Endothelial cell of umbilical vein (primary cell): ENCODE measurements at regions not wholly inside any gene's neighbourhood (a gene's known extent, or its start where the extent isn't known, plus 50 kb on each side); places are given as distances from the start of the nearest gene placed in this dataset.

ENCODE experiments used
- BruUV-seq: library from RNA; stranded (reverse); fragments of 400-500 nt; replicated peaks from 2 replicates; lab custom pipeline; 2021; lab: Mats Ljungman, UMichigan
- CTCF ChIA-PET: fragments of 300-600, 350-600 bp; sonication (Branson Sonifier 250); formaldehyde crosslinking; loops from one replicate; lab custom pipeline; 2021; ENCODE audit warnings: antibody characterized with exemption, inconsistent platforms; lab: Charles Lee
- POLR2A ChIA-PET: fragments of 300-600, 350-600 bp; sonication (Branson Sonifier 250); formaldehyde crosslinking; loops from one replicate; lab custom pipeline; 2021; ENCODE audit warnings: antibody characterized with exemption, inconsistent platforms; lab: Charles Lee
- DNase-seq: peaks from one replicate; pipeline ENCODE4 v3.0.0-alpha.2; 2011; ENCODE audit warnings: low read depth, low spot score
- FAIRE-seq: peaks from 2 replicates; lab custom pipeline; 2011; peaks lifted over from hg19 to GRCh38; lab: Jason Lieb, UNC
- H2AFZ ChIP-seq: 2 replicates; pipeline ENCODE4 v1.6.0; 2012; ENCODE audit warnings: low read depth, low read length, control low read depth, inconsistent platforms
- H3K27ac ChIP-seq: 2 replicates; pipeline ENCODE4 v1.5.1; 2011; ENCODE audit warnings: low read depth, mild to moderate bottlenecking, control low read depth, low read length, moderate library complexity; ENCODE audit not compliant: insufficient read depth
- H3K27me3 ChIP-seq, 2 experiments: 2 replicates each; pipeline versions ENCODE4 v1.6.0 to v1.6.1; 2011; ENCODE audit warnings: low read length in 2 of 2, mixed read lengths in 1 of 2; ENCODE audit not compliant: control insufficient read depth in 2 of 2, insufficient read depth in 2 of 2
- H3K36me3 ChIP-seq, 2 experiments: 2 replicates in 1 of 2; 3 replicates in 1 of 2; pipeline ENCODE4 v1.5.1; 2011; ENCODE audit warnings: low read length in 2 of 2, mild to moderate bottlenecking in 1 of 2, moderate library complexity in 1 of 2; ENCODE audit not compliant: control insufficient read depth in 2 of 2, insufficient read depth in 2 of 2; ENCODE audit errors: extremely low read depth in 1 of 2
- H3K4me1 ChIP-seq: 3 replicates; pipeline ENCODE4 v1.5.1; 2011; ENCODE audit warnings: mild to moderate bottlenecking, low read length; ENCODE audit not compliant: control insufficient read depth, insufficient read depth; ENCODE audit errors: extremely low read depth
- H3K4me2 ChIP-seq: 2 replicates; pipeline ENCODE4 v1.6.1; 2011; ENCODE audit warnings: low read length, control low read depth, mixed read lengths; ENCODE audit not compliant: insufficient read depth
- H3K4me3 ChIP-seq, 3 experiments: fragments of 200-600 bp in 1 of 3; sonication (generic), shearing (Covaris generic) in 1 of 3; replicated peaks in 1 of 3; 2 replicates each; pipeline ENCODE4 v1.5.1; 2011 to 2016; ENCODE audit warnings: control low read depth in 3 of 3, low read length in 3 of 3, mild to moderate bottlenecking in 2 of 3, inconsistent platforms in 1 of 3, low read depth in 1 of 3, moderate library complexity in 1 of 3; ENCODE audit not compliant: insufficient read depth in 1 of 3
- H3K79me2 ChIP-seq: 2 replicates; pipeline ENCODE4 v1.6.0; 2012; ENCODE audit warnings: low read length, inconsistent platforms; ENCODE audit not compliant: control insufficient read depth, insufficient read depth
- H3K9ac ChIP-seq: replicated peaks from 2 replicates; pipeline ENCODE3; 2011; ENCODE audit warnings: low read length, control low read depth; ENCODE audit not compliant: insufficient read depth; ENCODE audit errors: extremely low read depth
- H3K9me1 ChIP-seq: replicated peaks from 3 replicates; pipeline ENCODE4 v1.6.0; 2011; ENCODE audit warnings: mild to moderate bottlenecking, low read length; ENCODE audit not compliant: control insufficient read depth, insufficient read depth; ENCODE audit errors: extremely low read depth
- H3K9me3 ChIP-seq: replicated peaks from 2 replicates; pipeline ENCODE4 v1.5.1; 2012; ENCODE audit warnings: low read length, inconsistent platforms; ENCODE audit not compliant: control insufficient read depth, insufficient read depth
- H4K20me1 ChIP-seq: replicated peaks from 2 replicates; pipeline ENCODE3; 2011; ENCODE audit warnings: mild to moderate bottlenecking, low read length; ENCODE audit not compliant: control insufficient read depth, insufficient read depth; ENCODE audit errors: extremely low read depth
- CTCF ChIP-seq, 2 donors: IDR thresholded peaks; 1 replicate in 1 of 2; 2 replicates in 1 of 2; pipeline ENCODE4 v1.5.1; 2011; ENCODE audit warnings: low read length in 2 of 2, mild to moderate bottlenecking in 2 of 2, moderate library complexity in 2 of 2, control low read depth in 1 of 2, inconsistent platforms in 1 of 2, low read depth in 1 of 2; ENCODE audit not compliant: insufficient read depth in 1 of 2; ENCODE audit errors: extremely low read depth in 1 of 2
- EZH2 ChIP-seq: IDR thresholded peaks from 2 replicates; pipeline ENCODE4 v1.6.1; 2012; ENCODE audit warnings: borderline replicate concordance, low read depth, mild to moderate bottlenecking, moderate library complexity, low read length, inconsistent platforms; ENCODE audit not compliant: severe bottlenecking
- FOS ChIP-seq: IDR thresholded peaks from 2 replicates; pipeline ENCODE4 v1.6.1; 2011; ENCODE audit warnings: mild to moderate bottlenecking, low read length, moderate library complexity, borderline replicate concordance; ENCODE audit not compliant: insufficient read depth
- GATA2 ChIP-seq: IDR thresholded peaks from 2 replicates; pipeline ENCODE4 v1.7.0; 2011; ENCODE audit warnings: low read depth, mild to moderate bottlenecking, moderate library complexity, mixed read lengths, low read length; ENCODE audit not compliant: insufficient read length, insufficient read depth
- JUN ChIP-seq: IDR thresholded peaks from 2 replicates; pipeline ENCODE4 v1.6.1; 2011; ENCODE audit warnings: borderline replicate concordance, low read depth; ENCODE audit not compliant: insufficient read length, insufficient read depth
- MAX ChIP-seq: IDR thresholded peaks from 2 replicates; pipeline ENCODE4 v1.6.1; 2011; ENCODE audit not compliant: insufficient read depth, insufficient read length
- MYC ChIP-seq: IDR thresholded peaks from one replicate; pipeline ENCODE4 v1.6.1; 2011; ENCODE audit warnings: mild to moderate bottlenecking, low read depth, low read length
- POLR2A ChIP-seq: IDR thresholded peaks from 2 replicates; pipeline ENCODE4 v1.6.1; 2012; ENCODE audit warnings: low read depth, mild to moderate bottlenecking, control low read depth, low read length
- POLR2AphosphoS5 ChIP-seq: IDR thresholded peaks from 2 replicates; pipeline ENCODE4 v1.6.1; 2012; ENCODE audit warnings: low read depth, mild to moderate bottlenecking, control low read depth, low read length, moderate library complexity; ENCODE audit not compliant: insufficient read depth
- dilution Hi-C: fragments of 300-500 bp; cut with MboI; formaldehyde crosslinking; loops from one replicate; pipeline ENCODE4 v1.15.0; 2019; ENCODE audit warnings: low sequenced_read_pairs; ENCODE audit not compliant: extremely low pct_ligation_motif_present
- intact Hi-C: fragments of 100-400 bp; cut with micrococcal nuclease; formaldehyde crosslinking; loops from one replicate; pipeline ENCODE4 v1.10.0; 2022

GRCh38 chr2:126227250-126227649 lies 428.7 kb upstream of the GYPC start:
- H3K36me3 ChIP-seq, result no peaks in the 10 kb centered on the region
- no peak overlapping the region for H3K4me3 ChIP-seq
- no peak overlapping the region for H3K9ac ChIP-seq
- no peak for DNase-seq
- POLR2A ChIA-PET, result no interaction called here
- BruUV-seq, result no TSS peak
- no peaks in the 10 kb centered on the region for H3K4me1 ChIP-seq
- no peaks in the 10 kb centered on the region for H3K79me2 ChIP-seq
- CTCF ChIA-PET, result no interaction called here
- H3K4me2 ChIP-seq, result no peak overlapping the region
- H2AFZ ChIP-seq, result no peak overlapping the region
- no peak for FAIRE-seq
- no peaks in the 10 kb centered on the region for H3K9me1 ChIP-seq
- no peak for TF ChIP-seq EZH2
- TF ChIP-seq MYC, result no peak
- intact Hi-C loops (no loop called here), dilution Hi-C loops (no loop called here)
- no peaks in the 10 kb centered on the region for H3K27me3 ChIP-seq
- peaks cover 2% of the 10 kb centered on the region for H3K9me3 ChIP-seq
- H4K20me1 ChIP-seq, result no peaks in the 10 kb centered on the region
- H3K27ac ChIP-seq, result no peak overlapping the region

GRCh38 chr2:126228531-126228930 lies 427.4 kb upstream of the GYPC start:
- DNase-seq, result no peak
- H3K79me2 ChIP-seq, result no peaks in the 10 kb centered on the region
- no peaks in the 10 kb centered on the region for H3K27me3 ChIP-seq
- H3K9me3 ChIP-seq, result peaks cover 2% of the 10 kb centered on the region
- H4K20me1 ChIP-seq, result no peaks in the 10 kb centered on the region
- H3K4me3 ChIP-seq, result no peak overlapping the region
- no peaks in the 10 kb centered on the region for H3K9me1 ChIP-seq
- no peak overlapping the region for H3K4me2 ChIP-seq
- no peaks in the 10 kb centered on the region for H3K36me3 ChIP-seq
- dilution Hi-C loops (no loop called here), intact Hi-C loops (no loop called here)
- TF ChIP-seq JUN, result no peak
- no peak for TF ChIP-seq GATA2
- TF ChIP-seq POLR2AphosphoS5, result no peak
- no peak for TF ChIP-seq MYC
- no peak for TF ChIP-seq MAX
- no peak for TF ChIP-seq POLR2A
- no peak for TF ChIP-seq FOS
- no peak for TF ChIP-seq EZH2
- TF ChIP-seq CTCF (IDR thresholded peaks at IDR 0.05; ENCODE audit: extremely low read depth in 1 of 2, insufficient read depth in 1 of 2, low read depth in 1 of 2, low read length in 2 of 2), result no peak
- H3K27ac ChIP-seq, result no peak overlapping the region
- ChIA-PET CTCF (no interaction called here), POLR2A (no interaction called here)
- no peak for FAIRE-seq
- no peak overlapping the region for H3K9ac ChIP-seq
- H3K4me1 ChIP-seq, result no peaks in the 10 kb centered on the region
- no peak overlapping the region for H2AFZ ChIP-seq
- BruUV-seq, result no TSS peak
